Myocyte (in vitro differentiated cells): ENCODE measurements at regions not wholly inside any gene's neighbourhood (a gene's known extent, or its start where the extent isn't known, plus 50 kb on each side); places are given as distances from the start of the nearest gene placed in this dataset.

ENCODE experiments used
- DNase-seq: peaks from one replicate; pipeline ENCODE4 v3.0.0-alpha.2; 2012; ENCODE audit warnings: low read depth

GRCh38 chrX:107502316-107502715, 52.9 kb downstream of the FRMPD3 start:
- DNase-seq = no peak

- DNase-seq = no peak
Measured at GRCh38 chrX:107504006-107504405, 54.6 kb downstream of the FRMPD3 start.

- DNase-seq = no peak
Measured at GRCh38 chrX:107505223-107505622, 55.8 kb downstream of the FRMPD3 start.

GRCh38 chrX:107506596-107507031, 57.2 kb downstream of the FRMPD3 start:
- no peak for DNase-seq

GRCh38 chrX:107507093-107507743, 57.8 kb downstream of the FRMPD3 start:
- DNase-seq = no peak

- no peak for DNase-seq
Measured at GRCh38 chrX:107507744-107508117, 58.3 kb downstream of the FRMPD3 start.

GRCh38 chrX:107508925-107509324, 59.5 kb downstream of the FRMPD3 start:
- no peak for DNase-seq

- DNase-seq = no peak
Measured at GRCh38 chrX:107514944-107515343, 65.5 kb downstream of the FRMPD3 start.

GRCh38 chrX:107521877-107522586, 72.6 kb downstream of the FRMPD3 start:
- DNase-seq = no peak

GRCh38 chrX:107522901-107523300, 73.4 kb downstream of the FRMPD3 start:
- DNase-seq = no peak

- DNase-seq = no peak
Measured at GRCh38 chrX:107526141-107526540, 76.7 kb downstream of the FRMPD3 start.

GRCh38 chrX:107530141-107530540, 80.7 kb downstream of the FRMPD3 start:
- no peak for DNase-seq

- peak; percentile 61 for DNase-seq
Measured at GRCh38 chrX:107537815-107538214, 88.4 kb downstream of the FRMPD3 start.

GRCh38 chrX:107541244-107541643, 87.1 kb upstream of the PRPS1 start:
- peak; percentile 52 for DNase-seq

- no peak for DNase-seq
Measured at GRCh38 chrX:107542040-107542439, 86.3 kb upstream of the PRPS1 start.

- DNase-seq = peak; percentile 26
Measured at GRCh38 chrX:107542500-107542899, 85.8 kb upstream of the PRPS1 start.

- DNase-seq = no peak
Measured at GRCh38 chrX:107547621-107548020, 80.7 kb upstream of the PRPS1 start.

GRCh38 chrX:107548775-107549174, 79.5 kb upstream of the PRPS1 start:
- DNase-seq = no peak

GRCh38 chrX:107549504-107549903, 78.8 kb upstream of the PRPS1 start:
- DNase-seq = no peak

GRCh38 chrX:107551546-107551945, 76.8 kb upstream of the PRPS1 start:
- no peak for DNase-seq

GRCh38 chrX:107552930-107553329, 75.4 kb upstream of the PRPS1 start:
- DNase-seq = no peak

GRCh38 chrX:107556967-107557366, 71.3 kb upstream of the PRPS1 start:
- no peak for DNase-seq

GRCh38 chrX:107559506-107559905, 68.8 kb upstream of the PRPS1 start:
- no peak for DNase-seq
